ENCODE measurements at regions not wholly inside any gene's neighbourhood (a gene's known extent, or its start where the extent isn't known, plus 50 kb on each side); places are given as distances from the start of the nearest gene placed in this dataset.

DNA sequence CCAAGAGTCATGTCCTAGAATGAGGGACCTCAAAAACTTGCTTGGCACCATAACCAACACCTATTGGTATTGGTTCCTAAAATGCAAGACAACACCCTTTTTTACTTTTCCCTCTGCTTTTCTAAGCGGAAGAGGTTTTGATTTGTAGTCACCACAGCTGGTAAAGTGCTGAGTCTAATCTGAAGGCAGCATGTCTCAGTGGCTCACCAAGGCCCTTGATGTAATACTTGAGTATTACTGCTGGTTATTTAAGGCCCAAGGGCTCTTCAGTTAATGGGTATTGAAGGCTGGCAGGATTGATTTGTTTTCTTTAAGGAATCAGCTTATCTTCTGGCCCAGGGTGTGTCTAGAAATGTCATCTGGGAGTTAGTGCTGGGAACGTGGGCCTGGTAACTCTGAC is 735.1 kb downstream of the GLUD2 start:
- POLR2A ChIA-PET, result no interaction called here
- no peaks in the 10 kb centered on the region for H3K36me3 ChIP-seq (ENCODE audit: control insufficient read depth, insufficient read depth, low read length)
- TF ChIP-seq, protein P1, sequence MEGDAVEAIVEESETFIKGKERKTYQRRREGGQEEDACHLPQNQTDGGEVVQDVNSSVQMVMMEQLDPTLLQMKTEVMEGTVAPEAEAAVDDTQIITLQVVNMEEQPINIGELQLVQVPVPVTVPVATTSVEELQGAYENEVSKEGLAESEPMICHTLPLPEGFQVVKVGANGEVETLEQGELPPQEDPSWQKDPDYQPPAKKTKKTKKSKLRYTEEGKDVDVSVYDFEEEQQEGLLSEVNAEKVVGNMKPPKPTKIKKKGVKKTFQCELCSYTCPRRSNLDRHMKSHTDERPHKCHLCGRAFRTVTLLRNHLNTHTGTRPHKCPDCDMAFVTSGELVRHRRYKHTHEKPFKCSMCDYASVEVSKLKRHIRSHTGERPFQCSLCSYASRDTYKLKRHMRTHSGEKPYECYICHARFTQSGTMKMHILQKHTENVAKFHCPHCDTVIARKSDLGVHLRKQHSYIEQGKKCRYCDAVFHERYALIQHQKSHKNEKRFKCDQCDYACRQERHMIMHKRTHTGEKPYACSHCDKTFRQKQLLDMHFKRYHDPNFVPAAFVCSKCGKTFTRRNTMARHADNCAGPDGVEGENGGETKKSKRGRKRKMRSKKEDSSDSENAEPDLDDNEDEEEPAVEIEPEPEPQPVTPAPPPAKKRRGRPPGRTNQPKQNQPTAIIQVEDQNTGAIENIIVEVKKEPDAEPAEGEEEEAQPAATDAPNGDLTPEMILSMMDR (IDR thresholded peaks at IDR 0.05; ENCODE audit: insufficient read depth, low read depth, low read length), result no peak
- CTCF ChIA-PET, result no interaction called here
- no peak for DNase-seq (ENCODE audit: low read depth)
- H3K4me3 ChIP-seq (ENCODE audit: low read depth, low read length), result no peak overlapping the region
- no peaks in the 10 kb centered on the region for H3K27me3 ChIP-seq (ENCODE audit: control insufficient read depth, insufficient read depth, low read length)

DNA sequence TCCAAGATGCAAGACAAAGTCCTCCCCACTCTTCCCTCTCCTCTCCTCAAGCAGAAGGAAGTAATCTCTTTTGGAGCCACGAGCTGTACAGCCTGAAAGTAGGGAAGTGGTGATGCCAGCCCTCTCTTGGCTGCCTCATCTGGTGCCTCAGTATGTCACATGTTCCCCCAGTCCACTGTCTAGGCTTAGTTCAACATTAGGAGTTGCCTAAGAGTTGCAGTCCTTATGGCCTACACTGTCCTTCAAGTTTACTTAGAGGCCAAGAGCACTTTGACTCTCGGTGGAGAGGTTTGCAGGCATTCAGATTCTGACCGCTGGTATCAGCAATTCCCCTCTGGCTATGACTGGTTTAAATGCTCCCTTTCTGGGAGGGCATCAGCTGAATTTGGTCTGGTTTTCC is 735.6 kb downstream of the GLUD2 start:
- Histone ChIP-seq H3K27me3 (ENCODE audit: control insufficient read depth, insufficient read depth, low read length) (no peaks in the 10 kb centered on the region), H3K36me3 (ENCODE audit: control insufficient read depth, insufficient read depth, low read length) (no peaks in the 10 kb centered on the region), H3K4me3 (ENCODE audit: low read depth, low read length) (no peak overlapping the region)
- POLR2A ChIA-PET, result no interaction called here
- TF ChIP-seq, protein P1 (IDR thresholded peaks at IDR 0.05; ENCODE audit: insufficient read depth, low read depth, low read length), result no peak
- CTCF ChIA-PET, result no interaction called here
- DNase-seq (ENCODE audit: low read depth), result no peak

DNA sequence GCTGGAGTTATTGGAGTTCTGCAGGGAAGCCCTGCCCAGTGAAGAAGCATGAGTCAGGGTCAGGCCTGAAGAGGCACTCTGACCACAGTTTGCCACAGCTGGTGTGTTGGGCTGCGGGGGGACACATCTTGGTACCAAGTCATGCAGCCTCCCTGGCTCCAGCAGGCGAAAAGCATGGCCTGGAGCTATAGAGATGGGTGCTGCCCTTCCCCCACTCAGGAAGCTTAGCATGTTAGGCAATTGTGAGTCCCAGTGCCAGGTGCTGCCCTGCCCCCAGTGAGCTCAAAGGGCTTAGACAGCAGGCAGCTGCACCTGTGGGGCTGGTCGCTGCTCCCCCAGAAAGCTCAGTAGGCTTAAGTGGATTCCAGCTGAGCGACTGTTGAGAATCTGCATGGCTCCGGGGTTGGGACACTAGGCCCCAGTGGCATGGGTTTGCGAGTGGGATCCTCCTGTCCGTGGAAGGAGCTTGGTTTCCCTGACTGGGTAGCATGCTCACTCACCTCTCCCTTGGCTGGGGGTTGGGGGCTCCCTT is 755.5 kb downstream of the GLUD2 start:
- POLR2A ChIA-PET, result no interaction called here
- CTCF ChIA-PET, result no interaction called here

DNA sequence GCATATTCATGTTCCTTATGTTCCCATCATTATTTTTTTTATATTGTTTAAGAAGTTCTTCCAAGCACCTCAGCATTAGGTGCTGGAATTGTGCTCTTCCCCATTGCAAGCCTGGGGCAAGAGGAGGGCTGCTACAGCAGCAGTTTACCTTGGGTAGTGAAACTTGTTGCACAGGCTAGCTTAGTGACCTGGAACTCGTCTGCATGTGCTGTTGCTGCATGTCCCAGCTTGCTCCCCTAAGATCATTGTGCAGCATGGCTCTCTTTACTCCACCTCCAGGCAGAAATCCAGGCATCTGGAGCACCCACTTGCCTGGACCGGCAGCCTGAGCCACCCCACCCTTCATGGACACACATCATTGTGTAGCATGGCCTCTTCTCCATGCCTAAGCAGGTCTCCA is 776.0 kb downstream of the GLUD2 start:
- TF ChIP-seq, protein P1 (IDR thresholded peaks at IDR 0.05; ENCODE audit: insufficient read depth, low read depth, low read length), result no peak
- POLR2A ChIA-PET, result no interaction called here
- DNase-seq (ENCODE audit: low read depth), result no peak
- CTCF ChIA-PET, result no interaction called here
- no peak overlapping the region for H3K4me3 ChIP-seq (ENCODE audit: low read depth, low read length)
- no peaks in the 10 kb centered on the region for H3K27me3 ChIP-seq (ENCODE audit: control insufficient read depth, insufficient read depth, low read length)
- no peaks in the 10 kb centered on the region for H3K36me3 ChIP-seq (ENCODE audit: control insufficient read depth, insufficient read depth, low read length)

More for the DNA sequence above, 755.5 kb downstream of the GLUD2 start:
- no peak for DNase-seq (ENCODE audit: low read depth)
- H3K4me3 ChIP-seq (ENCODE audit: low read depth, low read length), result no peak overlapping the region
- no peaks in the 10 kb centered on the region for H3K27me3 ChIP-seq (ENCODE audit: control insufficient read depth, insufficient read depth, low read length)
- TF ChIP-seq, protein P1 (IDR thresholded peaks at IDR 0.05; ENCODE audit: insufficient read depth, low read depth, low read length), result no peak
- H3K36me3 ChIP-seq (ENCODE audit: control insufficient read depth, insufficient read depth, low read length), result no peaks in the 10 kb centered on the region

DNA sequence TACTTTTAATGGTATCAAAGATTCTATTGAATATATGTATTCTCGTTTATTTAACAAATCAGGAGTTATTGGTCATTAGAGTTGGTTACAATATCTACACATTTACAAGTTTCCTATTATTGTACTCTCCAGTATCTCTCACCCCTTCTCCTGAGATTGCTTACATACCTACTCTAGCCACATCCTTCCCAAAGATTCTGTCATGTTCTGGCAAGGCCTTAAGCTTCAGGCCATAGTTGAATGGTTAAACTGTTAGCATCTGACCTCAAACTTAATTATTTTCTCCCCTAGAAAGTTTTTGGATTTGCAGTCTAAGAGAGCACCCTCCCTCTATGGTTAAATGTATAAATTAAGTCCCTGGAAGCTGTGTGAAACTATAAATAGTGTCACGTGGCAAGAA is 784.2 kb downstream of the GLUD2 start:
- no peak for DNase-seq (ENCODE audit: low read depth)
- POLR2A ChIA-PET, result no interaction called here

More for the DNA sequence above, 784.2 kb downstream of the GLUD2 start:
- H3K27me3 ChIP-seq (ENCODE audit: control insufficient read depth, insufficient read depth, low read length), result no peaks in the 10 kb centered on the region
- CTCF ChIA-PET, result interaction anchor here (0.6 kb wide), 2 partner anchors 121 to 244 kb away, joined by 3 to 4 read pairs; no protein-coding TSS in a partner anchor
- H3K36me3 ChIP-seq (ENCODE audit: control insufficient read depth, insufficient read depth, low read length), result no peaks in the 10 kb centered on the region
- TF ChIP-seq, protein P1 (IDR thresholded peaks at IDR 0.05; ENCODE audit: insufficient read depth, low read depth, low read length), result no peak
- H3K4me3 ChIP-seq (ENCODE audit: low read depth, low read length), result no peak overlapping the region
